ENCODE measurements at regions not wholly inside any gene's neighbourhood (a gene's known extent, or its start where the extent isn't known, plus 50 kb on each side); places are given as distances from the start of the nearest gene placed in this dataset.

GRCh38 chr5:5799826-5800225 is 377.3 kb downstream of the ICE1 start:
- Histone ChIP-seq H3K27ac (ENCODE audit: low read depth, low read length) (no peak overlapping the region), H3K36me3 (ENCODE audit: control insufficient read depth in 1 of 2, insufficient read depth in 2 of 2, low read length in 2 of 2) (no peaks in the 10 kb centered on the region), H3K27me3 (ENCODE audit: control insufficient read depth in 1 of 2, insufficient read depth in 2 of 2, low read length in 2 of 2) (no peaks in the 10 kb centered on the region), H3K9ac (ENCODE audit: low read depth in 1 of 2, low read length in 2 of 2) (no peak overlapping the region), H3K4me1 (ENCODE audit: control insufficient read depth in 1 of 2, insufficient read depth in 2 of 2, low read length in 2 of 2) (no peaks in the 10 kb centered on the region), H3K9me3 (ENCODE audit: control insufficient read depth in 1 of 2, low read length in 2 of 2) (no peaks in the 10 kb centered on the region), H3K4me3 (ENCODE audit: low read depth in 1 of 2, low read length in 2 of 2) (no peak overlapping the region)

GRCh38 chr5:5799229-5799628 is 376.8 kb downstream of the ICE1 start:
- no peaks in the 10 kb centered on the region for H3K9me3 ChIP-seq (ENCODE audit: control insufficient read depth in 1 of 2, low read length in 2 of 2)
- no peak overlapping the region for H3K4me3 ChIP-seq (ENCODE audit: low read depth in 1 of 2, low read length in 2 of 2)
- no peaks in the 10 kb centered on the region for H3K36me3 ChIP-seq (ENCODE audit: control insufficient read depth in 1 of 2, insufficient read depth in 2 of 2, low read length in 2 of 2)
- no peak overlapping the region for H3K27ac ChIP-seq (ENCODE audit: low read depth, low read length)
- no peak overlapping the region for H3K9ac ChIP-seq (ENCODE audit: low read depth in 1 of 2, low read length in 2 of 2)
- no peaks in the 10 kb centered on the region for H3K27me3 ChIP-seq (ENCODE audit: control insufficient read depth in 1 of 2, insufficient read depth in 2 of 2, low read length in 2 of 2)
- no peaks in the 10 kb centered on the region for H3K4me1 ChIP-seq (ENCODE audit: control insufficient read depth in 1 of 2, insufficient read depth in 2 of 2, low read length in 2 of 2)

- H3K36me3 ChIP-seq (ENCODE audit: control insufficient read depth in 1 of 2, insufficient read depth in 2 of 2, low read length in 2 of 2), result no peaks in the 10 kb centered on the region
- no peaks in the 10 kb centered on the region for H3K9me3 ChIP-seq (ENCODE audit: control insufficient read depth in 1 of 2, low read length in 2 of 2)
- H3K27ac ChIP-seq (ENCODE audit: low read depth, low read length), result no peak overlapping the region
- H3K27me3 ChIP-seq (ENCODE audit: control insufficient read depth in 1 of 2, insufficient read depth in 2 of 2, low read length in 2 of 2), result no peaks in the 10 kb centered on the region
- H3K4me1 ChIP-seq (ENCODE audit: control insufficient read depth in 1 of 2, insufficient read depth in 2 of 2, low read length in 2 of 2), result no peaks in the 10 kb centered on the region
- no peak overlapping the region for H3K9ac ChIP-seq (ENCODE audit: low read depth in 1 of 2, low read length in 2 of 2)
- H3K4me3 ChIP-seq (ENCODE audit: low read depth in 1 of 2, low read length in 2 of 2), result no peak overlapping the region
These were observed 376.0 kb downstream of the ICE1 start for GRCh38 chr5:5798462-5798861.

- no peaks in the 10 kb centered on the region for H3K9me3 ChIP-seq (ENCODE audit: control insufficient read depth in 1 of 2, low read length in 2 of 2)
- H3K27me3 ChIP-seq (ENCODE audit: control insufficient read depth in 1 of 2, insufficient read depth in 2 of 2, low read length in 2 of 2), result no peaks in the 10 kb centered on the region
- H3K27ac ChIP-seq (ENCODE audit: low read depth, low read length), result no peak overlapping the region
- no peaks in the 10 kb centered on the region for H3K4me1 ChIP-seq (ENCODE audit: control insufficient read depth in 1 of 2, insufficient read depth in 2 of 2, low read length in 2 of 2)
- H3K36me3 ChIP-seq (ENCODE audit: control insufficient read depth in 1 of 2, insufficient read depth in 2 of 2, low read length in 2 of 2), result no peaks in the 10 kb centered on the region
- no peak overlapping the region for H3K9ac ChIP-seq (ENCODE audit: low read depth in 1 of 2, low read length in 2 of 2)
- no peak overlapping the region for H3K4me3 ChIP-seq (ENCODE audit: low read depth in 1 of 2, low read length in 2 of 2)
These were observed 375.6 kb downstream of the ICE1 start for GRCh38 chr5:5798041-5798440.

GRCh38 chr5:5795074-5795771 is 372.7 kb downstream of the ICE1 start:
- no peak overlapping the region for H3K27ac ChIP-seq (ENCODE audit: low read depth, low read length)

GRCh38 chr5:5794118-5794560 is 371.7 kb downstream of the ICE1 start:
- Histone ChIP-seq H3K4me3 (ENCODE audit: low read depth in 1 of 2, low read length in 2 of 2) (no peak overlapping the region), H3K4me1 (ENCODE audit: control insufficient read depth in 1 of 2, insufficient read depth in 2 of 2, low read length in 2 of 2) (no peaks in the 10 kb centered on the region), H3K27ac (ENCODE audit: low read depth, low read length) (no peak overlapping the region), H3K36me3 (ENCODE audit: control insufficient read depth in 1 of 2, insufficient read depth in 2 of 2, low read length in 2 of 2) (no peaks in the 10 kb centered on the region), H3K9ac (ENCODE audit: low read depth in 1 of 2, low read length in 2 of 2) (no peak overlapping the region), H3K27me3 (ENCODE audit: control insufficient read depth in 1 of 2, insufficient read depth in 2 of 2, low read length in 2 of 2) (no peaks in the 10 kb centered on the region), H3K9me3 (ENCODE audit: control insufficient read depth in 1 of 2, low read length in 2 of 2) (no peaks in the 10 kb centered on the region)

More at GRCh38 chr5:5795074-5795771, 372.7 kb downstream of the ICE1 start:
- Histone ChIP-seq H3K4me1 (ENCODE audit: control insufficient read depth in 1 of 2, insufficient read depth in 2 of 2, low read length in 2 of 2) (no peaks in the 10 kb centered on the region), H3K4me3 (ENCODE audit: low read depth in 1 of 2, low read length in 2 of 2) (no peak overlapping the region), H3K27me3 (ENCODE audit: control insufficient read depth in 1 of 2, insufficient read depth in 2 of 2, low read length in 2 of 2) (no peaks in the 10 kb centered on the region), H3K9ac (ENCODE audit: low read depth in 1 of 2, low read length in 2 of 2) (no peak overlapping the region), H3K36me3 (ENCODE audit: control insufficient read depth in 1 of 2, insufficient read depth in 2 of 2, low read length in 2 of 2) (no peaks in the 10 kb centered on the region), H3K9me3 (ENCODE audit: control insufficient read depth in 1 of 2, low read length in 2 of 2) (no peaks in the 10 kb centered on the region)

- no peaks in the 10 kb centered on the region for H3K4me1 ChIP-seq (ENCODE audit: control insufficient read depth in 1 of 2, insufficient read depth in 2 of 2, low read length in 2 of 2)
- no peak overlapping the region for H3K4me3 ChIP-seq (ENCODE audit: low read depth in 1 of 2, low read length in 2 of 2)
- no peaks in the 10 kb centered on the region for H3K36me3 ChIP-seq (ENCODE audit: control insufficient read depth in 1 of 2, insufficient read depth in 2 of 2, low read length in 2 of 2)
- no peaks in the 10 kb centered on the region for H3K27me3 ChIP-seq (ENCODE audit: control insufficient read depth in 1 of 2, insufficient read depth in 2 of 2, low read length in 2 of 2)
- H3K9me3 ChIP-seq (ENCODE audit: control insufficient read depth in 1 of 2, low read length in 2 of 2), result no peaks in the 10 kb centered on the region
- H3K9ac ChIP-seq (ENCODE audit: low read depth in 1 of 2, low read length in 2 of 2), result no peak overlapping the region
- H3K27ac ChIP-seq (ENCODE audit: low read depth, low read length), result no peak overlapping the region
These were observed 371.0 kb downstream of the ICE1 start for GRCh38 chr5:5793242-5794117.

- Histone ChIP-seq H3K4me3 (ENCODE audit: low read depth in 1 of 2, low read length in 2 of 2) (no peak overlapping the region), H3K9me3 (ENCODE audit: control insufficient read depth in 1 of 2, low read length in 2 of 2) (no peaks in the 10 kb centered on the region), H3K9ac (ENCODE audit: low read depth in 1 of 2, low read length in 2 of 2) (no peak overlapping the region), H3K36me3 (ENCODE audit: control insufficient read depth in 1 of 2, insufficient read depth in 2 of 2, low read length in 2 of 2) (no peaks in the 10 kb centered on the region), H3K27me3 (ENCODE audit: control insufficient read depth in 1 of 2, insufficient read depth in 2 of 2, low read length in 2 of 2) (no peaks in the 10 kb centered on the region), H3K4me1 (ENCODE audit: control insufficient read depth in 1 of 2, insufficient read depth in 2 of 2, low read length in 2 of 2) (no peaks in the 10 kb centered on the region), H3K27ac (ENCODE audit: low read depth, low read length) (no peak overlapping the region)
These were observed 369.6 kb downstream of the ICE1 start for GRCh38 chr5:5792106-5792505.

GRCh38 chr5:5788793-5789192 is 366.3 kb downstream of the ICE1 start:
- Histone ChIP-seq H3K9ac (ENCODE audit: low read depth in 1 of 2, low read length in 2 of 2) (no peak overlapping the region), H3K4me3 (ENCODE audit: low read depth in 1 of 2, low read length in 2 of 2) (no peak overlapping the region), H3K9me3 (ENCODE audit: control insufficient read depth in 1 of 2, low read length in 2 of 2) (peaks cover 0 to 4% of the 10 kb centered on the region in 2 donors), H3K4me1 (ENCODE audit: control insufficient read depth in 1 of 2, insufficient read depth in 2 of 2, low read length in 2 of 2) (no peaks in the 10 kb centered on the region), H3K27ac (ENCODE audit: low read depth, low read length) (no peak overlapping the region), H3K36me3 (ENCODE audit: control insufficient read depth in 1 of 2, insufficient read depth in 2 of 2, low read length in 2 of 2) (no peaks in the 10 kb centered on the region), H3K27me3 (ENCODE audit: control insufficient read depth in 1 of 2, insufficient read depth in 2 of 2, low read length in 2 of 2) (no peaks in the 10 kb centered on the region)

GRCh38 chr5:5787373-5787772 is 364.9 kb downstream of the ICE1 start:
- H3K27me3 ChIP-seq (ENCODE audit: control insufficient read depth in 1 of 2, insufficient read depth in 2 of 2, low read length in 2 of 2), result no peaks in the 10 kb centered on the region
- no peak overlapping the region for H3K9ac ChIP-seq (ENCODE audit: low read depth in 1 of 2, low read length in 2 of 2)
- no peaks in the 10 kb centered on the region for H3K4me1 ChIP-seq (ENCODE audit: control insufficient read depth in 1 of 2, insufficient read depth in 2 of 2, low read length in 2 of 2)
- H3K4me3 ChIP-seq (ENCODE audit: low read depth in 1 of 2, low read length in 2 of 2), result no peak overlapping the region
- H3K27ac ChIP-seq (ENCODE audit: low read depth, low read length), result no peak overlapping the region
- H3K36me3 ChIP-seq (ENCODE audit: control insufficient read depth in 1 of 2, insufficient read depth in 2 of 2, low read length in 2 of 2), result no peaks in the 10 kb centered on the region
- H3K9me3 ChIP-seq (ENCODE audit: control insufficient read depth in 1 of 2, low read length in 2 of 2), result peaks cover 0 to 4% of the 10 kb centered on the region in 2 donors

Measured in duodenal mucosa (tissue), 2 donors.